GM18868 (cell line): ENCODE measurements at regions not wholly inside any gene's neighbourhood (a gene's known extent, or its start where the extent isn't known, plus 50 kb on each side); places are given as distances from the start of the nearest gene placed in this dataset.

ENCODE experiments used
- ATAC-seq: cut with Tn5 transposase; IDR thresholded peaks from one replicate; pipeline ENCODE4 v1.9.1; 2021; ENCODE audit warnings: mild to moderate bottlenecking, moderate library complexity; ENCODE audit not compliant: unreplicated experiment

DNA sequence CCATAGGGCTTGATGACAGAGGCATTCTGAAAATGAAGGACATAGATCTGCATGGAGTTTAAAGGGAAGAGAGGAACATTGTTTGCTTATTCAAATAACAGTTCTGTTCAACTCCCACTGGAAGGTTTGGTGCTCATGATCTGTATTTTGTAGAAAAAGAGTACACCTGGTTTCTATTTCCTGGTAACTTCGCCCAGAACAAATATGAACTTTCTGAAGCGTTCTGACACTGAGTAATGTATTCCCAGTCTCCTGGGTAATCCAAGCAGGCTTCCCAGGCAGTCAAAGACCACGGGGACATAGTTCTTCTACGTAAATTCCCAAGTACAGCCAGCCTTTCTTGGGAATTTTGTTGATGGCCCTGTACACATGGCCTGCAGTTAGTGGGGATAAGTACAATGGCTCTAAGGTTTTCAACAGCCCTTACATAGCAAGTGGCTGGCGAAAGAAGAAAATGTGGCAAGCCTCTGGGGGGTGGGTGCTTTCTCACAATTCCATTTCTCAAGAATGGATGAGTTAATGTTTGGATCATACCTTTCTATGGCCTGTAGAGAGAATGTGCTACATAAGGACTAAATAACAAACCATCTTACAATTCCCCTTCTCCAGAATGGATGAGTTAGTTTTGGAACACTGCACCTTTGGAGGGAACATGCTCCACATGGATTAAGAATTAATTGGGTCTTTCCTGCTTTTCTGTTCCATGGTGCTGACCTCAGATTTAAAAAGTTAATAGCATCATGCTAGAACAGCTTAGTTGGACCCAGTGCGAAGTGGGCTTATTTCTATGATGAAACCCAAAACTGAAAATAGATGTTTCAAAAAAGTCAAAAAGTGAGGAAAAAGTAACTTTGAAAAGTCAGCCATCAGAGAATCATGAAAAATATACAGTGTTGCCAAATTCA, 52.7 kb downstream of the COL6A6 start:
- no peak for ATAC-seq

DNA sequence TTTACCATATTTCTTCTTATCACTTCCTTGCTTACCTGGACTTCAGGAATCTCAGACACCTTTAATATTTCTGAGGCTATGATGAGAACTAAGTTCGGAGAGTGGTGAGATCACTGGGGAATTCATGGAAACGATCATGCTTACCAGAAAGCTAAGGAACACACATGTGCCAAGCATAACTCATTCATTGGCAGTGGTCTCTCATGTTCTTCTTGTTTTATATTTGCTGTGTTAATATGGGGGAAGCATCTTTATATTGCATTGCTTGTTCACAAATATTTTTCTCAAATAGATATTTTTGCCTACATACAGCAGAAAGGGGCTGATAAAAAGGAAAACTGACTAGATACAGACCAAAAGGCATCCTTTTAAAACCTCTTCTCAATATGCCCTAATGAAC, 55.8 kb downstream of the COL6A6 start:
- ATAC-seq = no peak

- no peak for ATAC-seq
These were observed 59.6 kb downstream of the COL6A6 start for GRCh38 chr3:130576375-130577266.

DNA sequence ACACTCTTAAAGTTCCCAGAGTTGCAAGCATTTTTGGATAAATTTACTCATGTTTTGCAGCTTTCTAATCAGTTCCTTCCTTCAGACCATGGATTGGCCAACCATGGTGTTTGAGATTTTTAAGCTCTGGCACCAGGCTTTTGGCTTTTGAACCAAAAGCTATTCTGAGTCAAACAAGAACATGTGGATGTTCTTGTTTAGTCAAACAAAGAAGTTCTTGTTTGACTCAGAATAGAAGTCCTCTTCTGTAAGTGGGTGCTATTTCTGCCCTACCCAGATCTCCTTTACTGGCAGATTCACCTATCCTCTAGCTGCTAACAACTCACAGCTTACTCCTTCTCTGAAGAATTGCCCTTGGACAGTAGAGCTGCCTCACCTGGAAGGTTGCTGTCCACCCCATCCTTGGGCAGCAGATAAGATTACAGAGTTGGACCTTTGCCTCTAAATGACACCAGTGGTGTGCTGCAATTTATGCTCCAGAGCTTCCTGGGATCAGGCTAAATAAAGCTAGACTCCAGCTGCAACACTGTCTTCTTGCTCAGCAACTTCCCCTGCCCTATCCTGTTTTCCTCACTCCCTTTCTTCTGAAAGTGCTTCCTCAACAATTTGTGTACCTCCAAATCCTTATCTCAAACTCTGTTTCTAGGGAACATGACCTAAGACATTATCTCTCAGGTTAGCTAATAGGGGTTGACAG, 65.6 kb downstream of the COL6A6 start:
- ATAC-seq = peak; percentile 99

DNA sequence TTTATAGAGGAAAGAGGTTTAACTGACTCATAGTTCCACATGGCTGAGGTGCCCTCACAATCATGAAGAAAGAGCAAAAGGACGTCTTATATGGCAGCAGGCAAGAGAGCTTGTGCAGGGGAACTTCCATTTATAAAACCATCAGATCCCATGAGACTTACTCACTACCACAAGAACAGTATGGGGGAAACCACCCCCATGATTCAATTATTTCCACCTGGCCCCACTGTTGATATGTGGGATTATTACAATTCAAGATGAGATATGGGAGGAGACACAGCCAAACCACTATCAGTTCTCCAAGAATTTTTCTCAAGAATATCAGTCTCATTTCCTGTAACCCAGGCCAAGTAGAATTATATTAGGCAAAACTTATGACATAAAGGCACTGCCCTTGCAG, 77.8 kb downstream of the COL6A6 start:
- ATAC-seq = peak; percentile 72

- ATAC-seq = no peak
These were observed 79.5 kb downstream of the COL6A6 start for GRCh38 chr3:130596484-130596883.

DNA sequence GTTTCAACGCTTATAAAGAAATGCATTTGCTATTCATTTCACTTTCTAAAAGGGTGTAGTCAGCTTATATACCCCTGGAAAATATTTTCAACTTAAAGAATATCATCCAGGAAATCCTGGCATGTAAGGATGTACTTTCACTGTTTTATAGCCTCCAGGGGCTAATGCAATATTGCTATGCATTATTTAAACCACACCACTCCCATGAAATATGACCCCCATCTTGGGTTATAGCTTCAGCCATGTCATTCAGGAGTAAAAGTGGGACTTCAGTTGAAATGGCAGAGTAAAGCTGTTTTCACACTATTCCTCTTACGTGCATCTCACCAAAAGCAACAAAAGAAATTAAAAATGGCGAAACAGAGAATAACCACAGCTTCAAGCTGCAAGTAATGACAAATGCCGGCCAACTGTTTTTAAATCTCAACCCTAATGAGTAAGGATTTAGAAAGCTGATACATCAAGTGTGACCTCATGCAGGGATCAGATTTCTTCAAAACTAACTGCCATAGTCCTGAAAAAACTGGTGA, 84.5 kb downstream of the COL6A6 start:
- no peak for ATAC-seq

DNA sequence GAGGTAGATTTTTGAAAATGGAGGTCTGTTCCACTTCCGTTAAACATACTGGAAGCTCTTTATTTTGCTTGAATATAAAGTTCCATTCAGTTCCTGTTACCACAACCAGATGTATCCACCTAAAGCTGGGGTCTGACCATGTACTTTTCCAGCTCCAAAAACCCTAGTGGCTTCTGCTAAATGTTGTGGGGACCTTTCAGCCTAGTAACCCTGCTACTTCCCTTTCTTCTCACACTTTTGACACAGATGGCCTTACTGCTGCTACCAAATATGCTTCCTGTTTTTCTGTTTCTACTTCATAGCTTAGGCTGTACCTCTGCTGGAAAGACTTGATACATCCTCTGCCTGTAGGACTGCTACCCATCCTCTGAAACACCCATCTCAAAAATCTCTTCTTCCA, 87.8 kb downstream of the COL6A6 start:
- no peak for ATAC-seq

GRCh38 chr3:130606336-130606735, 89.4 kb downstream of the COL6A6 start:
- no peak for ATAC-seq

DNA sequence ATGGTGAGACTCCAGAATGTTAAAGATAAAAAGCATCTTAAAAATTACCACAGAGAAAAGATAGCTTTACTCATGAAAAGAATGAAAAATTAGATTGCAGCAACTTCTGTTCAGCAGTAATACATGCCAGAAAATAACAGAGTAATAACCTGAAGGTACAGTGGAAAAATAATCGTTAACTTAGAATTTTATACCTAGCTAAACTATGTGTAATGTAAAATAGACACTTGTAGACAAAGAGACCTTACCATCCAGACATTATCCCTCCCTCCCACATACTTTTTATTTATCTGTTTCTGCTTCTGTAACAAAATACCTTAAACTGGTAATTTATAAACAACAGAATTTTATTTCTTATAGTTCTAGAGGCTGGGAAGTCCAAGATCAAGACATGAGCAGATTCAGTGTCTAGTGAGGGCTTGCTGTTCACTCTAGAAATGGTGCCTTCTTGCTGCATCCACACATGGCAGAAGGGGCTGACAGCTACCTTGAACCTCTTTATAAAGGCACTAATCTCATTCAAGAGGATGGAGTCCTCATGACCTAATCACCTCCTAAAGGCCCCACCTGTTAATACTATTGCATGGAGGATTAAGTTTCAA, 90.7 kb downstream of the COL6A6 start:
- ATAC-seq = no peak

GRCh38 chr3:130609166-130609979, 92.4 kb downstream of the COL6A6 start:
- no peak for ATAC-seq

DNA sequence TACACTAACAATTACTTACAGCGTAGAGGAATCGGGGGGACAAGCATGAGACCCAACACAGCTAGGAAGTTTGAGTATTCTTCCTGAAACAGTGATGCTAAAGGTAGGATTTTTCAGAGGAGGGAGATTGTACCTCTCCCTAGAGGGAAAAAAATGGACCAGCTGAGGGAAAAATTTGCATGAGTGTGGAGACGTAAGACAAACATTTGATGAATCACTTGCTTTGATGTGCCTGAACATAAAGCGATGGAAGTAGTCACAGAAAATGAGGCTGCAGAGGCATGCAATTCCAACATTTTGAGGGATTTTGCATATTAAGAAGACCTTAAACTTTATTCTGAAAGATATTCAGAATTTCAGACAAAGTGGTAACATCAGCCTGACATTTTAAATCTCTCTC, 102.2 kb downstream of the COL6A6 start:
- no peak for ATAC-seq

DNA sequence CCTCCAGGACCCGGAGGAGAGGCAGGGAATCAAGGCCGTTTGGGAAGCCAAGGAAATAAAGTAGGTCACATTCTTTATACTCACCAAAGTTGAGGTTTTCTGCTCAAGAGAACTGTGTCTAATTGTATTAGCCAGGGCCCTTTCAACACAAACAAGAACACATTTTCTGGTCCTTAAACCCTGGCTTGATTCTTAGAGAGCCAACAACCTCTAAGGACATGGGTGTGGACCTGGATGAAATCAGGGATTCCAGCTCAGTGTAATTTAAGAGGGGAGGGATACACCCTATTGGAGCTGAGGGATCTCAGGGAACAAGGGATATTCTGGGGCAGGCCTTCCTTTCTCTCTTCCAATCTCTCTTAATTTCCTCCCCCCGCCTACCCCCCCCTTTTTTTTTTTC, 104.8 kb downstream of the COL6A6 start:
- ATAC-seq = no peak

DNA sequence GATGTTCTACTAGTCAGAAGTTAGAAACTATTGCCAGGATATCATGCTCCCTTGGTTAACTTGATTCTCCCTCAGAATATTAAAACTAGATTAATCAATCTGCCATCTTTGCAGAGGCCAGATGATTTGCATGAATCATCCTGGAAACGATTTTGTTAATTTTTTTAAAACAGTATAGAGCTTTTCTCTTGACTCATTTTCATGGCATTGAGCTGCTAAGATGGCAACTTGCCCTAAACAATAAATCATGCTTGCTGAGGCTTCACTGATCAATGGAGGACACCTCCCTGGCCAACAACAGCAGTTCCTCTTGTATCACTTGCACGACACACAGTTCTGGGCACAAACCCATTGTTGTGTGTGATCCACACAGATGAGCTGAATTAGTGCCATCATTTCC, 109.1 kb downstream of the COL6A6 start:
- no peak for ATAC-seq

DNA sequence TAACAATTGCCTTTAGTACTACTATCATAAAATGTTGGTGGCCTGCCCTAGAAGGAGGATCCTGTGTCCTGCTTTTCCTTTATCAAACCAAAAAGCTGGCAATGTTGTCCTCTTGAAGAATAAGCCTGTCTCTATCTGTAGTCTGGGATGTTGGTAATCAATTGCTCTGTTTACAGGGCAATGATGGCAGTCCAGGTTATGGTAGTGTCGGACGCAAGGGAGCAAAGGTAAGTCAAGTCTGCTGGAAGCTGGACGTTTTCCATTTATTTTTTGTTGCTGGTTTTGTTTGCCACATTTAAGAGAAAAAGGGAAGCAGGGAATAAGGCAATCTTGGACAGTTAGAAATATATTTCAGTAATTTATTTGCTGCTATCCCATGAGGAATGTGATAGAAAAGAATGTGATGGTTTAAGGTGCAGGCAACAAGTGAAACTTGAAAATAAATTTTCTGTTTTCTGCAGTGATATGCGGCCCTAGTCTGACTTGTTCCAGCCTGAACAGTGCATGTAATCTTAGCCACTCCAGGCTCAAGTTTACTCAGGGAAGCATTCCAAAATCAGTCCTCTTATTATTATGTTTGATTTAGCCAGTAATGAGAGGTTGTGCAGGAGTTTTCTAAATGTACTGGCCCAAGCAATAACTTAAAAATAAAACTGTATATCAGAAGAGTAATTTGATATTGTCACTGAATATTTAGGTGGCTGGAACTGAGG, 110.3 kb downstream of the COL6A6 start:
- ATAC-seq = no peak

DNA sequence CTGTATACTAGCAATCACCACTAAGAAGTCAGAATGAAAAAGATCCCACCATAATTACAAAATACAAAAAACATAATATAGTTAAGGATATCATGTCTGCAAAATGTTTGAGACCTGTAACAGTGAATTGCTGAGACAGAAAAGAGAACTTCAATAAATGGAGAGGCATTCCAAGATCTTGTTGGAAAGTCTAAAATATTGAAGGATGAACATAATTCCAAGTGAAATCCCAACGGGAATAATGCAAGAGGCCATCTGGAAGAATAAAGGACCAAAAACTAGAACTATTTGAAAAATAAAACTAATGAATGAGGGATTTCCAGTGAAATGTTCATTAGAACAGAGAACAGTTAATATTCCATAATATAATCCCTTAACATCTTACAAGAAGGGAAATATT, 110.9 kb downstream of the COL6A6 start:
- no peak for ATAC-seq
